Muscle layer of colon (tissue), 2 donors: ENCODE measurements at regions not wholly inside any gene's neighbourhood (a gene's known extent, or its start where the extent isn't known, plus 50 kb on each side); places are given as distances from the start of the nearest gene placed in this dataset.
"Not testable (repeated sequence)": the region's sequence is repeated elsewhere in the genome, so short reads cannot be mapped to it uniquely, and the experiment has no call there.

Experiments
- H3K27ac ChIP-seq: one replicate; pipeline ENCODE4 v1.7.0; 2013; ENCODE audit warnings: low read depth, mild to moderate bottlenecking, low read length, moderate library complexity
- H3K27me3 ChIP-seq, 2 donors: one replicate each; pipeline ENCODE4 v1.7.0; 2013; ENCODE audit warnings: low read length in 2 of 2, mild to moderate bottlenecking in 2 of 2; ENCODE audit not compliant: insufficient read depth in 2 of 2, control insufficient read depth in 1 of 2
- H3K36me3 ChIP-seq: one replicate; pipeline ENCODE4 v1.7.0; 2013; ENCODE audit warnings: mild to moderate bottlenecking, low read length; ENCODE audit not compliant: insufficient read depth
- H3K4me1 ChIP-seq: one replicate; pipeline ENCODE4 v1.7.0; 2013; ENCODE audit warnings: mild to moderate bottlenecking, low read length; ENCODE audit not compliant: insufficient read depth
- H3K4me3 ChIP-seq, 2 donors: one replicate each; pipeline ENCODE4 v1.7.0; 2013; ENCODE audit warnings: low read length in 2 of 2, low read depth in 1 of 2, mild to moderate bottlenecking in 1 of 2, moderate library complexity in 1 of 2
- H3K9ac ChIP-seq: one replicate; pipeline ENCODE4 v1.7.0; 2013; ENCODE audit warnings: low read length
- H3K9me3 ChIP-seq: one replicate; pipeline ENCODE4 v1.7.0; 2013; ENCODE audit warnings: mild to moderate bottlenecking, low read length
- donor health status: abdominal sarcoma.
- donor health status: Adenocarcinoma of cecum.

DNA sequence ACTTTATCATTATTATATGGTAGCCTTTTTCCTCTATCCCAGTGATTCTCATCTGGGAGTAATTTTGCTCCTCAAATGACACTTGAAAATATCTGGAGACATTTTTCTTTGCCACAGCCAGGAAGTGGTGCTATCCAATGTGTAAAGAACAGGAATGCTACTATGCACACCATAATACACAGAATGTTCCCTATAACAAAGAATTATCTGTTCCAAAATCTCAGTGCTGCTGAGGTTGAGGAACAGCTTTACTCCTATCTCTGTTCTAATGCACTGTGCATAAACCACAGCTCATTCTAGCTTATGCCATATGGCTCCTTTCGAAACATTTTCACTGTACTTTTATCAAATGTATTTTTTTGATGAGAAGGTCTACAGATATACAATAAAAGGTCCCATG lies 1231.2 kb upstream of the CELF4 start:
- no peaks in the 10 kb centered on the region for H3K36me3 ChIP-seq
- H3K4me3 ChIP-seq: no peak overlapping the region
- no peaks in the 10 kb centered on the region for H3K4me1 ChIP-seq
- H3K9me3 ChIP-seq: no peaks in the 10 kb centered on the region
- no peaks in the 10 kb centered on the region for H3K27me3 ChIP-seq
- H3K9ac ChIP-seq: no peak overlapping the region
- no peak overlapping the region for H3K27ac ChIP-seq

DNA sequence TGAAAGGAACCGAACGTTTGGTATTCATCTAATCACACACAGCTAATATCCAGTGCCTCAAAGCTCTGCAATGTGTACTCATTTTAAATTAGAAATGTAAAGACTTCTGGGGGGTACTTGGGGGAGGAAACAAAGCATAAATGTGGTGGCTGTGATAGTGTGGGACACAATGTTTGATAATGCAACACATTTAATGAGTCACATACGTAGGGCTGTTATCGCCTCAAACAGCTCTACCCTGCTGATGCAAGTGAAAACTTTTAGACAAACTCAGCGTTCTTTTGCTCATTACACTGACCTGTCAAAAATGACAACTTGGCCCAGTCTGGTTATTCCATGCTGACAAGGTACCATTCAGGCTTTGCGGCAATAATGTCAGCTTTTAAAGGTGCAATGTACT lies 1227.1 kb upstream of the CELF4 start:
- no peaks in the 10 kb centered on the region for H3K4me1 ChIP-seq
- H3K9ac ChIP-seq: no peak overlapping the region
- H3K4me3 ChIP-seq: no peak overlapping the region
- H3K27ac ChIP-seq: no peak overlapping the region
- H3K9me3 ChIP-seq: no peaks in the 10 kb centered on the region
- no peaks in the 10 kb centered on the region for H3K27me3 ChIP-seq
- H3K36me3 ChIP-seq: no peaks in the 10 kb centered on the region

DNA sequence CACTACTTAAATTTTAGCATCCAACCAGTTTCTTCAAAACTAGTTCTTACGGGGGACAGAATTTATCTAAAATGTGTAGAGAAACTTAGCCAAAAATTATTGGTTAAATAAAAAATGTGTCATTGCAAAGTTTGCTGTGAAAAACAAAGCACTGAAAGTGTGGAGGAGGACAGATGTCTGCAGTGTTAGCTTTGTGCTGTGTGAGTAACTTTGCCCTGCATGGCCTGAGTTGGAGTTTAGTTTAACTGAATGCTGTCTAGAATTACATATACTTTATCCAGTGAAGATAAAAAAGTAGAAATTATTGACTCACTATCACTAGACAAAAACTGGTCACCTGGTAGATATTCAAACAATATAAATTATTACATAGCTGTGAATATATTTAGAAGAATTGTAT lies 1225.2 kb upstream of the CELF4 start:
- no peaks in the 10 kb centered on the region for H3K27me3 ChIP-seq
- H3K4me1 ChIP-seq: no peaks in the 10 kb centered on the region
- no peaks in the 10 kb centered on the region for H3K9me3 ChIP-seq
- no peaks in the 10 kb centered on the region for H3K36me3 ChIP-seq
- H3K27ac ChIP-seq: no peak overlapping the region
- no peak overlapping the region for H3K4me3 ChIP-seq
- H3K9ac ChIP-seq: no peak overlapping the region

DNA sequence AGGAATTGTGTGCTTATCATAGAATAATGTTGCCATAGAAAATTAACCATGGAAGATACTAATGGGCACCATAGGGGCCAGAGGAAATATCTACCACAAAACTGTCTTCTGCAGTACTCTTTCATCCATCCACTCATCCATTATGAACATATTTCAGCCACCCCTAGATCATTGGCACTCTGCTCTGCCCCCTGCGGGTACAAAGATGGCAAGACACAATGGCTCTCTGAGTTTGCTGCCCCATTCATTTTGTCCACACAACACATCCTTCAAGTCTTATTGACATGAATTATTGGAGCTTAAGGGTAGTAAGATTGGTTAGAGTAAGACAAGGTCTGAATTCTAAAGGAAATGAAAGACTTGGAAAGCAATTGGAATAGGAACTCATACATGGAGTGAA lies 1224.7 kb upstream of the CELF4 start:
- H3K27me3 ChIP-seq: no peaks in the 10 kb centered on the region
- no peaks in the 10 kb centered on the region for H3K36me3 ChIP-seq
- H3K4me3 ChIP-seq: no peak overlapping the region
- no peaks in the 10 kb centered on the region for H3K9me3 ChIP-seq
- H3K27ac ChIP-seq: no peak overlapping the region
- no peaks in the 10 kb centered on the region for H3K4me1 ChIP-seq
- no peak overlapping the region for H3K9ac ChIP-seq

DNA sequence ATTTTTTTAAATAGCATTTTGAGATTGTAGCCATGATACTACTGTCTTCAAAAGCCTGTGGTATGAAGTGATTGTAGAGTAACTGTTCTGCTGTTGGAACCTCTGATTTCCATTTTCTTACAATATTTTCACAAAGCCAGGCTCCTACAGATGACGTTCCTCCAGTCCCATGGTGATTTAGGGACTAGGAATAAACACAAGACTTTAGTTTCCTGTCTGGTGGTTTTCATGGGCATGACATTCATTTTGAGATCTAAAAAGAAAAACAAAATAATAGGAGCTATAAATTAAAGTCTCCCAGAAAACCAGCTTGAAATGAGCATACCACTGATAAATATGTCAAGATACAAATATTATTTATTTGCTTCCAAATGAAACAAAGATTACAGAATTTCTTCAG lies 1223.5 kb upstream of the CELF4 start:
- no peak overlapping the region for H3K9ac ChIP-seq
- no peaks in the 10 kb centered on the region for H3K4me1 ChIP-seq

DNA sequence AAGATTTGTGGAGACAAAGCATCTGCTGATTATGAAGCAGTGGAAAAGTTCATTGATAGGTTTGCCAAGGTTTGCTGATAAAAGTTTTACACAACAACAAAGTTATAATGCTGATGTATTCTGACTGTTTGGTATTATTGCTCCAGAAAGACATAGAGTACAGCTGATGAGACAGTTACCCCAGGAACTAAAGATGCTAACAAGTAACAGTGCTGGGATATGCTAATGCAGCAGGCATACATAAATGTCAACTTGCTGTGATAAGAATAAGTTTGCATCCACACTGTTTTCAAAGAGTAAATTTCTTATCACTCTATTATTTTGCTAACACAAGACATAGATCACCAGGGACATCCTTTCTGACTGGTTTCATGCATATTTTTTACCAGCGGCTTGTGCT lies 1221.3 kb upstream of the CELF4 start:
- no peak overlapping the region for H3K27ac ChIP-seq
- H3K36me3 ChIP-seq: no peaks in the 10 kb centered on the region
- H3K4me1 ChIP-seq: no peaks in the 10 kb centered on the region
- H3K27me3 ChIP-seq: no peaks in the 10 kb centered on the region
- H3K4me3 ChIP-seq: no peak overlapping the region
- no peaks in the 10 kb centered on the region for H3K9me3 ChIP-seq
- H3K9ac ChIP-seq: no peak overlapping the region

More for the DNA sequence above, 1223.5 kb upstream of the CELF4 start:
- H3K9me3 ChIP-seq: no peaks in the 10 kb centered on the region
- H3K4me3 ChIP-seq: no peak overlapping the region
- H3K36me3 ChIP-seq: no peaks in the 10 kb centered on the region
- H3K27me3 ChIP-seq: no peaks in the 10 kb centered on the region
- no peak overlapping the region for H3K27ac ChIP-seq

DNA sequence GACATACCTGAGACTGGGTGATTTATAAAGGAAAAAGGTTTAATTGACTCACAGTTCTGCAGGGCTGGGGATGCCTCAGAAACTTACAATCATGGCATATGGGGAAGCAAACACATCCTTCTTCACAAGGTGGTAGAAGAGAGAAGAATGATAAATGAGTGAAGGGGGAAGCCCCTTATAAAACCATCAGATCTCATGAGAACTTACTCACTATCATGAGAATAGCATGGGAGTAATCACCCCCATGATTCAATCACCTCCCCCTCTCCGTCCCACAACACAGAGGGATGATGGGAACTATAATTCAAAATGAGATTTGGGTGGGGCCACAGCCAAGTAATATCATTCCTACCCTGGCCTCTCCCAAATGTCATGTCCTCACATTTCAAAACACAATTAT lies 1206.0 kb upstream of the CELF4 start:
- not testable (repeated sequence) for H3K9me3 ChIP-seq, H3K4me3 ChIP-seq, H3K27me3 ChIP-seq, H3K4me1 ChIP-seq, H3K9ac ChIP-seq, H3K36me3 ChIP-seq, H3K27ac ChIP-seq

DNA sequence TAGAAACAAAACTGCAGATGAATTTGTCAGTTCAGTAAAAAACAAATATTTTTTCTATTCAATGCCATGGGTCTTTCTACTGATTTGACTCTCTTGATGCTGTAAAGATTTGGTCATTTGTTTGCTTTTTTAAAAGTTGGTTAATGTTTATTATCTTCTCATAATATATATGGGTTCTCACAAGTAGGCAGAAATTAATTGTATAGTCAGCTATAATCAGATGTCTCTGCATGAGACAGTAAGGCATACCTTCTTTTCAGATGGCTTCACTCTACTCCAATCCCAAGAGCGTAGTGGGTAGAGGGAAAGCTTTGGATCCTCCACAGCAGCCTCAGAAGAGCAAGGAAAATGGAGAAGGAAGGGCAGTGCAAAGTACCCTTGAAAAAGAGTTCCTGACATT lies 1202.9 kb upstream of the CELF4 start:
- H3K27ac ChIP-seq: no peak overlapping the region
- no peak overlapping the region for H3K9ac ChIP-seq
- H3K9me3 ChIP-seq: no peaks in the 10 kb centered on the region

DNA sequence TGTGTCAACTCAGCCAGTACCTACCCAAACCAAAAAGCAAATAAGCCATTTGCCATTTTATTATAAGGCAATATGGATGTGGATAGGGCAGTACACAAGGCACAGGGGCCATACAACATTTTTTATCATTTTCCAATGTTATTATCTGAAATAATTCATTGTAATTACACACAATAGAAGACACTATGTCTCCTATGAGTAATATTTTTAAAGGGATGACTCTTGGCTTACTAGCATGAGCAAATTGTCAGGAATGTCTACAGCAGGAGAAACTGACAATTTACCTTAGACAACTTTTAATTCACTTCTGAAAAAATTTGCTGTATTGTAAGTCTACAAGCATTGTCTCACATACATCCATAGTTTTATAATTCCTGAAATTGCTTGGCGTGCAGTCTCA lies 1193.9 kb upstream of the CELF4 start:
- Histone ChIP-seq H3K9me3 (no peaks in the 10 kb centered on the region), H3K36me3 (no peaks in the 10 kb centered on the region)

More for the DNA sequence above, 1202.9 kb upstream of the CELF4 start:
- Histone ChIP-seq H3K4me3 (no peak overlapping the region), H3K36me3 (no peaks in the 10 kb centered on the region), H3K4me1 (no peaks in the 10 kb centered on the region), H3K27me3 (no peaks in the 10 kb centered on the region)

DNA sequence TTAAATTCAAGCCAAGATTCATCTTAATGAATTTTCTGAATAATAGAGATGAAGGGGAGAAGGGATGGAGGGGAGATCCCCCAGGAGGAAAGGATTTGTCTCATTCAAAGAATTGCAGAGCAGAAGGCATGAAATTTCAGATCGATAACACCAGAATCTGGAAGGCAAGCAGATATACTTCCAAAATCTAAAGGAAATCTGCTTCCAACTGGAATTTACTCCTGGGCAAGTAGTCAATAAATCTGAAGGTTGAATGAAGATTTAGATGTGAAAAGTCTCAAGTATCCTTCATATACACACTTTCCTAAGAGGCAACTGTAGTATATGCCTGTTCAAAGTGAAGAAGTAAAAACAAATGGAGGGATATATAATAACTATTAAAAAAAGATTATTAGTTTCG lies 1190.8 kb upstream of the CELF4 start:
- Histone ChIP-seq H3K9ac (no peak overlapping the region), H3K9me3 (no peaks in the 10 kb centered on the region)

More for the DNA sequence above, 1193.9 kb upstream of the CELF4 start:
- H3K4me1 ChIP-seq: no peaks in the 10 kb centered on the region
- H3K27me3 ChIP-seq: no peaks in the 10 kb centered on the region
- H3K9ac ChIP-seq: no peak overlapping the region
- no peak overlapping the region for H3K4me3 ChIP-seq
- no peak overlapping the region for H3K27ac ChIP-seq

DNA sequence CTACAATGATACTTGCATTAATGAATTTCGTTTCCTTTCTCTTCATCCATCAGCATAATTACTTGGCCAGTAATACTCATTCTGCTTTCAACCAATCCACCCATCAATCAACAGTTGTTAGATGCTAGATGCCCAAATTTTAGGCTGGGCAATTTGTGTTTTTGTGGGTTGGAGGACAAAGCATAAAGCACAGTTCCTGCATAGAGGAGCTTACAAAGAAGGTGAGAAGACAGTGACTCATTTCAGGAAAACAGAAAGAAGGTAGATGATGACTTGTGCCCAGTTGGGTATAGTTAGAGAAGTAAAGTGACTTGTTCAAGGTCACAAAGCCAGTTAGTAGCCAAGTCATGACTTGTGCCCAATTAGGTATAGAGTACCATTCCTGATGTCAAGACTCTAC lies 1186.8 kb upstream of the CELF4 start:
- no peaks in the 10 kb centered on the region for H3K36me3 ChIP-seq
- H3K4me1 ChIP-seq: no peaks in the 10 kb centered on the region
- no peak overlapping the region for H3K9ac ChIP-seq
- H3K9me3 ChIP-seq: no peaks in the 10 kb centered on the region
- H3K4me3 ChIP-seq: no peak overlapping the region
- no peaks in the 10 kb centered on the region for H3K27me3 ChIP-seq
- H3K27ac ChIP-seq: no peak overlapping the region

More for the DNA sequence above, 1190.8 kb upstream of the CELF4 start:
- H3K27me3 ChIP-seq: no peaks in the 10 kb centered on the region
- no peaks in the 10 kb centered on the region for H3K4me1 ChIP-seq
- no peaks in the 10 kb centered on the region for H3K36me3 ChIP-seq
- H3K4me3 ChIP-seq: no peak overlapping the region
- no peak overlapping the region for H3K27ac ChIP-seq

DNA sequence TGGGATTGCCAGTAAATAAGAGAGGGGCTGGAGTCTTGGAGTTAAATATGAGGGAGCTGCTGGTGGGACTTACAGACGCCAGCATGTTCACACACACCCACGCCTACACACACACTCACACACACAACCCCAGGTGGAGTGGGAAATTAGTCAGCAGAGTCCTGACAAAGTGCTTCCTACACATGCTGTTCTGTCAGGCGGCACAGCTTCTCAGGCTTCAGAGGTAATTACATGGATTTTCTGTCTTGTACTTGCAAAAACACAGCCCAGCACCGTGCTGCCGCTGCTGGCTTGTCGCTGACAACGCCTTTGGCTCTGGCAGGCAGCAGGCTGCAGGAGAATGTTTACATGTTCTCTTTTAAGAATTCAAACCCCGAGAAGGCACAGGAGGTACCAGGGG lies 1186.3 kb upstream of the CELF4 start:
- H3K4me3 ChIP-seq: no peak overlapping the region
- H3K9me3 ChIP-seq: no peaks in the 10 kb centered on the region
- H3K4me1 ChIP-seq: no peaks in the 10 kb centered on the region
- H3K36me3 ChIP-seq: no peaks in the 10 kb centered on the region
- no peaks in the 10 kb centered on the region for H3K27me3 ChIP-seq
- no peak overlapping the region for H3K27ac ChIP-seq
- no peak overlapping the region for H3K9ac ChIP-seq
